Right lobe of liver (tissue), 6 donors: ENCODE measurements at regions not wholly inside any gene's neighbourhood (a gene's known extent, or its start where the extent isn't known, plus 50 kb on each side); places are given as distances from the start of the nearest gene placed in this dataset.

ENCODE experiments used
- ATAC-seq, 4 donors: fragments of 200-7000 bp; cut with Tn5 transposase; one replicate each; pipeline ENCODE4 v1.9.1; 2020; ENCODE audit warnings: mild to moderate bottlenecking in 4 of 4, moderate library complexity in 4 of 4
- DNase-seq, 3 donors: peaks; one replicate each; pipeline ENCODE4 v3.0.0-alpha.2; 2020
- H3K27ac ChIP-seq, 3 donors: fragments of 200-600 bp; one replicate each; pipeline ENCODE4 v1.8.0; 2022
- H3K27me3 ChIP-seq, 2 donors: fragments of 200-600 bp; one replicate each; pipeline ENCODE4 v1.8.0; 2022
- H3K36me3 ChIP-seq, 4 donors: fragments of 200-600 bp; sonication (generic) in 1 of 4; one replicate each; pipeline versions ENCODE4 v1.5.1 to v1.8.0; 2017 to 2022; ENCODE audit warnings: control low read depth in 1 of 4
- H3K4me1 ChIP-seq, 4 donors: fragments of 200-600 bp; sonication (generic) in 1 of 4; one replicate each; pipeline versions ENCODE4 v1.5.1 to v1.8.0; 2017 to 2022; ENCODE audit warnings: control low read depth in 1 of 4
- H3K4me3 ChIP-seq, 3 donors: fragments of 200-600 bp; one replicate each; pipeline ENCODE4 v1.8.0; 2022
- H3K9me3 ChIP-seq, 4 donors: fragments of 200-600 bp; sonication (generic) in 1 of 4; one replicate each; pipeline versions ENCODE4 v1.5.1 to v1.8.0; 2017 to 2022; ENCODE audit warnings: control low read depth in 1 of 4
- POLR2A ChIP-seq: fragments of 450-650 bp; IDR thresholded peaks from one replicate; pipeline ENCODE4 v1.6.1; 2017; ENCODE audit warnings: antibody characterized with exemption, mild to moderate bottlenecking
- whole genome bisulfite sequencing: methylation state at CpG from one replicate; pipeline ENCODE4 v1.1.6; 2018; ENCODE audit warnings: low coverage, low lambda C conversion rate; ENCODE audit not compliant: insufficient coverage; ENCODE audit errors: missing lambda C conversion rate; 5-methylcytosine and 5-hydroxymethylcytosine counted together
- intact Hi-C, 2 donors: fragments of 100-400 bp; cut with DNase I; formaldehyde crosslinking; loops; one replicate each; pipeline versions ENCODE4 v1.11.2 to v1.14.1; 2022
- TF ChIP-seq, protein P1 (sequence below), 4 donors: fragments of 200-600 bp in 3 of 4; fragments of 450-650 bp in 1 of 4; IDR thresholded peaks; one replicate each; pipeline versions ENCODE4 v1.5.1 to v1.8.0; 2016 to 2022; ENCODE audit warnings: antibody characterized with exemption in 4 of 4, mild to moderate bottlenecking in 2 of 4
- donor health status: DM: no; HTN: yes; CAD: no.
- donor health status: DM: no; HTN: no; CAD: no.
- donor health status: DM: no; HTN: no; CAD: no.
- donor health status: DM: no; HTN: yes; CAD: no.
- donor health status: DM: no; HTN: yes; CAD: no.

DNA sequence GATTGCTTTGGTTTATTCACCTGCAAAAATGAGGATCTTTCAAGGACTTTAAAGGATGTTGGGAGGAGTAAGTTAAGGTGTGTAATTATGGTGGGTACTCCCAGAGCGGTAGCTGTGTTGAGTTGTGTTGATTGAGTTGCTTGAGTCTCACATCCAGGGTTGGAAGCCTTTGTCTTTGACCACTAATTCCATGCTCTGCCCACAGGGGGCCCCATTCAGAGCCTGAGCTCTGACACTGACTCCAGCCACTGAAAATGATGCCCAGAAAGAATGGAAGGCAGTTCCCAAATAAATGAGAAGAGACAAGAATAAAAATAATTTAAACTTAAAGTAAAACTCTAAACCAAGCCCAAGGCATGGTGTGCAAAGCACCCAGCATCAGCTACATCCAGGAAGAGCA lies 237.4 kb upstream of the PWP1 start:
- H3K27ac ChIP-seq: no peak overlapping the region
- H3K27me3 ChIP-seq: no peaks in the 10 kb centered on the region
- H3K9me3 ChIP-seq: no peaks in the 10 kb centered on the region
- H3K4me1 ChIP-seq: no peaks in the 10 kb centered on the region
- H3K4me3 ChIP-seq: no peak overlapping the region
- ATAC-seq (peak; percentile 45 to 75 (median 54)), DNase-seq (no peak)
- no CpG with 5 or more reads among the region's 1 CpG for WGBS
- TF ChIP-seq POLR2A: no peak
- TF ChIP-seq, protein P1, sequence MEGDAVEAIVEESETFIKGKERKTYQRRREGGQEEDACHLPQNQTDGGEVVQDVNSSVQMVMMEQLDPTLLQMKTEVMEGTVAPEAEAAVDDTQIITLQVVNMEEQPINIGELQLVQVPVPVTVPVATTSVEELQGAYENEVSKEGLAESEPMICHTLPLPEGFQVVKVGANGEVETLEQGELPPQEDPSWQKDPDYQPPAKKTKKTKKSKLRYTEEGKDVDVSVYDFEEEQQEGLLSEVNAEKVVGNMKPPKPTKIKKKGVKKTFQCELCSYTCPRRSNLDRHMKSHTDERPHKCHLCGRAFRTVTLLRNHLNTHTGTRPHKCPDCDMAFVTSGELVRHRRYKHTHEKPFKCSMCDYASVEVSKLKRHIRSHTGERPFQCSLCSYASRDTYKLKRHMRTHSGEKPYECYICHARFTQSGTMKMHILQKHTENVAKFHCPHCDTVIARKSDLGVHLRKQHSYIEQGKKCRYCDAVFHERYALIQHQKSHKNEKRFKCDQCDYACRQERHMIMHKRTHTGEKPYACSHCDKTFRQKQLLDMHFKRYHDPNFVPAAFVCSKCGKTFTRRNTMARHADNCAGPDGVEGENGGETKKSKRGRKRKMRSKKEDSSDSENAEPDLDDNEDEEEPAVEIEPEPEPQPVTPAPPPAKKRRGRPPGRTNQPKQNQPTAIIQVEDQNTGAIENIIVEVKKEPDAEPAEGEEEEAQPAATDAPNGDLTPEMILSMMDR (IDR thresholded peaks at IDR 0.05): peak; percentile 38 to 58 (median 42)
- no peaks in the 10 kb centered on the region for H3K36me3 ChIP-seq
- intact Hi-C loops: no loop called here

DNA sequence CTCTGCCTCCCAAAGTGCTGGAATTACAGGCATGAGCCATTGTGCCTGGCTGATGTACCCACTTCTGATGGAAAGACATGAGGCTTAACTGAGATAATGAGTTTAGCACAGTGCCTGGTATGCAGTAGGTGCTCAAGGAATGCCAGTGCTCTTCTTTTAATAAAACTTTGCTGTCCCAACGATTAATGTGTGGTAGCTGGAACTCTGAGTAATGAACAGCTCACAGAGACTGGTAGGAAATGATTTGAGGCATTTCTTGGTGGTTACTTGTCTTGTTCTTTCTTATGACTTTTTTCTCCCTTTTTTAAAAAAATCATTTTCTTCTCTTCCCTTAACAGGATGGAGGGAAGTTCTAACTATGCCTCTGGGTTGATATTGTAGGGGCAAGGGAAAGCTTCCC lies 235.7 kb upstream of the PWP1 start:
- Histone ChIP-seq H3K9me3 (no peaks in the 10 kb centered on the region), H3K27me3 (no peaks in the 10 kb centered on the region), H3K27ac (no peak overlapping the region), H3K4me1 (no peaks in the 10 kb centered on the region), H3K36me3 (no peaks in the 10 kb centered on the region), H3K4me3 (no peak overlapping the region)
- WGBS: 71% methylated on average over 1 of the region's 1 CpG
- ATAC-seq (no peak), DNase-seq (no peak)
- TF ChIP-seq, protein P1 (IDR thresholded peaks at IDR 0.05): no peak
- TF ChIP-seq POLR2A: no peak
- intact Hi-C loops: no loop called here

DNA sequence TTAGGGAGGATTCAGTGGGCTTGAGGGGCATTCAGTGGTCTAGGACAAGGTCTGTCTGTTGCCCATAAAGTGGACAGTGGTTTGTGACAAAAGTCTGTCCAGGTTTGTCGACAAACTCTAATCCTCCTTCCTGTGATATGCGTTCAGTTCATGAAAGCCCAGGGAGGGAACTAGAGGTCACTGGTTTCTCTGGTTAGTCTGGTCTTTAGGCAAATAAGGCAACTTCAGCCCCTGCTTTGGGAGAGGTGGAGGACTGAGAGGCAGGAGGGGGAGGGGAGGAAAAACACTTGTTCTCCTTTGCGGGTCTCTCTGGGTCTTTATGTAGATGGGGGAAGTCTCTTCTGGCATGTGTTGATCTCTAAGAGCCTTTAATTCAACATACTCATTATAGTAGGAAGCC lies 235.1 kb upstream of the PWP1 start:
- DNase-seq (no peak), ATAC-seq (no peak)
- Histone ChIP-seq H3K27me3 (no peaks in the 10 kb centered on the region), H3K36me3 (no peaks in the 10 kb centered on the region), H3K27ac (no peak overlapping the region), H3K9me3 (no peaks in the 10 kb centered on the region), H3K4me1 (no peaks in the 10 kb centered on the region), H3K4me3 (no peak overlapping the region)
- 25% methylated on average over 2 of the region's 3 CpGs for WGBS
- intact Hi-C loops: no loop called here
- no peak for TF ChIP-seq POLR2A
- TF ChIP-seq, protein P1 (IDR thresholded peaks at IDR 0.05): no peak

DNA sequence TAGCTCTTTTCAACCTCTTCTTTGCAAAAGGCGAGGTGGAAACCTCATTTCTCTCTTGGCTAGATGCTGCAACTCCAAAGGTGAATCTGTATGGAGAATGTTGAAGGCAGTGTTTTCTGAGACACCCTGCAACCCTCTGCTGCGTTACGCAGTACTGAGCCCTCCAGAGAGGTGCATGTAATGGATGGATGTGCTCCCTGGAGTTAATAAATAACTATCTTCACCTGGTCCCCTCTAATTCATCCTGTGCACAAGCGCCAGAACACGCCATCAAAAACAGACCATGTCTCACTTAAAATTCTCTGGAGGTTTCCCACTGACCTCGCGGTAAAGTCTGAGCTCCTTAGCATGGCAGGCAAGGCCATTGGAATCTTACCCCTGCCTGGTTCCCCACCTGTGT lies 234.4 kb upstream of the PWP1 start:
- 61% methylated on average over 7 of the region's 7 CpGs for WGBS
- DNase-seq (no peak), ATAC-seq (no peak)
- Histone ChIP-seq H3K27ac (no peak overlapping the region), H3K4me1 (no peaks in the 10 kb centered on the region), H3K4me3 (no peak overlapping the region), H3K36me3 (no peaks in the 10 kb centered on the region), H3K9me3 (no peaks in the 10 kb centered on the region), H3K27me3 (no peaks in the 10 kb centered on the region)
- no peak for TF ChIP-seq POLR2A
- TF ChIP-seq, protein P1 (IDR thresholded peaks at IDR 0.05): no peak
- intact Hi-C loops: no loop called here
